HG03280 (cell line): ENCODE measurements at regions not wholly inside any gene's neighbourhood (a gene's known extent, or its start where the extent isn't known, plus 50 kb on each side); places are given as distances from the start of the nearest gene placed in this dataset.
"Not testable (repeated sequence)": the region's sequence is repeated elsewhere in the genome, so short reads cannot be mapped to it uniquely, and the experiment has no call there.

ENCODE experiments used
- ATAC-seq: cut with Tn5 transposase; IDR thresholded peaks from one replicate; pipeline ENCODE4 v1.9.1; 2021; ENCODE audit warnings: mild to moderate bottlenecking, moderate library complexity; ENCODE audit not compliant: unreplicated experiment

DNA sequence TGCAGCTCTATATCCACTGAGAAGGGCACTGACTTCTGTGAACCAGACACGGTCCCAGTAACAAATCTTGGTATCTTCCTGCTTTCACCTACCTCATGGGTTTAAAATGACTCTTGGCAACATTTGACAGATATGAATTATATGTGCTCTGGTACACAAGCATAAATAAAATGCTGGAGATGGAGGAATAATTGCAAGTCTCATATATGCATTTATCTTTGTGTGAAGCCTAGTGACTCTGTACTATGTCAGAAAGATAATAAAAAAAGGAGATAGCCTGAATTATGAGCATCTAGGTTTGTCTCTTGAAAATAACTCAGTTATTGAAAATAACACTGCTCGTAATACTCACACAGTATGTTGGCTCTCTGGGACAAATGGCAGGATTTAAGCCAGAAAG is 167.1 kb upstream of the CRBN start:
- ATAC-seq, result no peak

DNA sequence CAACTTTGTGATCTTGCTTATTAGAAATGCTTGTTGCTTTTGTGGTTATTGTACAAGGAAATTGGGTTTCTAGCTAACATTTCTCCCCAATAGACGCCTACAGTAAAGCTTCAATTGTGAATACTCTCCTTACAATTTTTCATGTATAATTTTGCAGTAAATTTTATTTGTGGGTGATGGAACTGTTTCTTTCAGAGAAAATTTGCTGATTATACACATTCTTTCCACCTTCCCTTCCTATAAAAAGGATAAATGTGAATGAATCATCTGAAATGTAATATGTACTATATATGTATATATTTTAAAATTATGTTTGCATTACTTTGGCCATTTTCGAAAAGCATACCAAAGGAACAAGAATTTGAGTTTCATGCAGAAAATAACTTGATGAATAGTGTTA is 162.7 kb upstream of the CRBN start:
- ATAC-seq, result no peak

DNA sequence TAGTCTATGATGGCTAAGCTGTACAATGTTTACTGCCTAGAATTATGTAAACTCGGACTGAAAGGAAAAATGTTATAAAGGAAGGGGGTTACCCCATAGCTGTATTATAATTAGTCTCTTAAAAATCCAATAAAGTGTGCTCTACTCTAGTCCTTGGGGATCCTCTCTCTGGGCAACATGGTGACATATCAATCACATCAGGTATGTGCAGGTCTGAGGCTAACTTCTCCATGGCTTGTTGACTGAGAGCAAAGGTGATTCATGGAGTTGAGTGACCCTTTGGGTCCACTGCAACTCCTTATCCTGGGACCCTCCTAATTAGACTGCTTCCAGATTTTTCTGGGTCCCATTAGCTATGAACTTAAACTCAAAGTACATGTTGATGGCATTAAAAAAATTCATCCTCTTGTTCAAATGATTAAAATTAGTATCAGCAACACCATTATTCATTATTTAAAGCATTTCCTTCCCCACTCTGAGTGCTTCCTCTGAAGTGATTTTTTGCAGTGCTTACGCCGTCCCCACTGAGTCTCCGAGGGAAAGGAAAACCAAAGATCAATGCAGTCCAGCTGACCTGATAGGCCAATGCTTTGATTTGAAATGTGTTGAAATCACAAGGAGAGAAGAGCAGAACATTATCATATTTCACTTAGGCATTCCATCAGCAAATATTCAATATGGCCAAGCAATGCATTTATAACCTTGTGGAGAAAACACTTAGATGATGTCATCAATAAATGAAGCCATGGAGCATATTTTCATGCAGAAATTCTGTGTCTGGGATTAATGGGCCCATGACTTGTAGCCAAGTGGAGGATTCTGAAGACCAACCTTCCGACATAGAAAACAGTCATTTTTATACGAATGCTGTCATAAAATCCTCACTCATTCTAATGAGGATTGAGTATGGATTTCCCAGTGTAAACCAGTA is 161.7 kb upstream of the CRBN start:
- no peak for ATAC-seq

DNA sequence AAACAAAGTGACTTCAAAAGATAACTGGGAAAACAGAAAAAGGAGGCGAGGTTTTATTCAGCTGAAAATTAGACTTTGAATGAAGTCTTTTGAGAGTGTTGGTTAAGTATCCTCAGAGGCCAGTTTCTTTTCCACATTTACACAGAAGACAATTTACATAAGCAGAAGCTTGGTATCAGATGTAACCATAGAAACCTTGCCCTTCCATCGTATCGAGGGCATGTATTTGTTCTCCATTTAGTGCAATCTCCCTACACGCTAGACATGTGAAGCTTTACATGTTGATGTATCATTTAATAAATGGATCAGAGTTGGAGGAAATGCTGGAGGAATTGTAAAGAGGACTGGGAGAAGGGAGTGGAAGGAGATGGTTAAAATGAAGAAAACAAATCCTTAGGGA is 161.0 kb upstream of the CRBN start:
- ATAC-seq, result no peak

DNA sequence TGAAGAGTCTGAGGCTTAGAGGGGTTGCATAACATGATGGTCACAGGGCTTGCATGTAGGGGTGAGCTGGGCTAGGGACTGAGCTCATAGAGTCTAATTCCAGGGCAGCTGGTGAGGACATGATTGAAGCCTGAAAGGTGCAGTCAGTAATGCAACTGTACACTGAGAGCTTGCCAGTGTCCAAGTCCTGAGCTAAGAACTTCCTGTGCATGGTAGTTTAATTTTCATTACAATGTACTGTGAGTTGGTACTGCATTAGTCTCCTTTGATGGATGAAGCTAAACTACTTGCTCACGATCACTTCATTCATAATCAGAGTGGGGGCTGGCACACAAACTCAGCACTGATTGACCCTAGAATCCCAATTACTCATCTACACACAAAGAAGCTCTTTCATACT is 156.4 kb upstream of the CRBN start:
- ATAC-seq, result no peak

DNA sequence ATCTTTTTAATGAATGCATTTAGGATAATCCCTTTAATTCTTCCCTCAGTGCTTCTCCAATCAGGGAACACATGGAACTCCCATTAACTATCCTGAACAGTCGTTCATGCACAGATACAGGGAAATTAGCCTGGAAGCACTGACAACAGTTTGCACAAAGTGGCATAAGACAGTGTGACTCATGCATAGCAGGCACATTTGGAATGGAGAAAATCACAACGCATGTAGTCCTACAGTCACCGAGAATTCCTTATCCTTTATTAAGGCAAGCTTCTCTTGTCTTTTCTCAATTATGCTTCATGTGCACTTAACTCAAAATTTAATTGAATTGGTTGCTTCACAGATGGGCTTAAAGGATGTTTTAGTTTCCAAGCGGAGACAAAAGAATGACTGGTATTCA is 155.0 kb upstream of the CRBN start:
- ATAC-seq, result no peak

DNA sequence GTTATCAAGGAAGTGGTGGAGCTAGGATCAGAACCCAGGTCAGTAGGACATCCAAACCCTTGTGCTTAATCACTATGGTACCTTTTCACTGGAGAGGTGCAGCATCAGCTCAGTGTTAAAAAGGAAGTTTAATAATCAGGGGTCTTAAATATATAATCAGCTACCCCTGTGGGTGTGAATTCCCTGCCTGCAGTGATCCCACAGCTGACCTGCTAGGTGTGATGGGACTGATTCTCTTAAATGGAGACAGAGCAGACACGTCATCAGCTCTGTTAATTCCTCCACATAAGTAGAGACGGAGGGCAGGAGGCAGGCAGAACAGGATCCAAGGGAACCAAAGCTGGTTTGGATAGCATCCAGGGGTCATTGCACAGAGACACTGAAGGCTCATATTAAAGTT is 154.1 kb upstream of the CRBN start:
- ATAC-seq, result no peak

DNA sequence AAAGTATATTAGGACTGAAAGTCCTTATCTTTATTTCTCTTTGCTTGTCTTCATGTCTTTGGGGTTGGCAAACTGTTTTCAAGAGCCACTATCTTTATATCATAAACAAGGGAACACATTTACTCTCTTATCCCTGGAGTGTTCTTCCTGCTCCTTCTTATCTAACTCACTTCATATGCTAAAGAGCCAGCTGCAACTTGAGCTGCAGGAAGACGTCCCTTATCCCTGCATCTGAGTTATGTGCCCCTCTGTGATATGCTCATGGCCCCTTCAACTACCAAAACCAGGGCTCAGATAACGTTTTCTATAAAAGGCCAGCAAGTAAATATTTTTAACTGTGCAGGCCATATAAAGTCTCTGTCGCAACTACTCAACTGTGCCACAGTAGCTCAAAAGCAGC is 137.0 kb upstream of the CRBN start:
- ATAC-seq, result no peak

DNA sequence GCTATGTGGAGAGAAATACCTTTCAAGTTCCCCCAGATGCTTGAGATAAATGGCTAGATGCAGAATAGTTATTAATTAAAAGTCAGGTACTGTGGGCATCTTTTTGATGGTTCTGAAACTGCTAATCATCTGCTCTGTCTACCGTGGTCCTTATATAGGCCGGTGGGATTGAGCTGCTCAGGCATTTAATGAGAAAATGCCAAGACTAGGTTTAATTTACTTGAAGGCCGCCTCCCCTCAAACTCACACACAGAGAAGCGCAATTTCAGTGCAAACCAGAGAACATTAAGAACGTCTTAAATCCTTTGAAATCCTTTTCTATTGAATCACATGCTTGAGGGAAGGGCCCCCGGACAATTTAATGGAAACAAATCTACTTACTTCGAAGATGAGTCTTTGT is 136.4 kb upstream of the CRBN start:
- no peak for ATAC-seq

DNA sequence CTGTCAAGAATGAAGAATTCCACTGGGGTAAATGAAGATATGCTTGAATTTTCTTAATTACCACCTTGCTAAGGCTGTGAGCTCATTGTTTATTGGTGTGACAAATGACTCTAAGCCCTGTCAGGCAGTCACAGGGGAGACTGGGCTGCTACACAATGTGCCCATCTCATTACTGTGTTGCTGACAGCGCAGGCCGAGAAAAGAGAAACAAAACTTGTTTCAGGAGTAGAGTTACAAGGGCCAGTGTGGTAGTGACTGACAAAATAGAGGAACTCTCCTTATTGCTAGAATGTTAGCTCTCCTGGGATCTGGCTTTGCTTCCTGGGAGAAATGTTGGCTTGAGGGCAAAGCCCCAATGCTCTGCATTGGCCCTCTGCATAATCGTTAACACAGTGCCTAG is 130.4 kb upstream of the CRBN start:
- no peak for ATAC-seq

DNA sequence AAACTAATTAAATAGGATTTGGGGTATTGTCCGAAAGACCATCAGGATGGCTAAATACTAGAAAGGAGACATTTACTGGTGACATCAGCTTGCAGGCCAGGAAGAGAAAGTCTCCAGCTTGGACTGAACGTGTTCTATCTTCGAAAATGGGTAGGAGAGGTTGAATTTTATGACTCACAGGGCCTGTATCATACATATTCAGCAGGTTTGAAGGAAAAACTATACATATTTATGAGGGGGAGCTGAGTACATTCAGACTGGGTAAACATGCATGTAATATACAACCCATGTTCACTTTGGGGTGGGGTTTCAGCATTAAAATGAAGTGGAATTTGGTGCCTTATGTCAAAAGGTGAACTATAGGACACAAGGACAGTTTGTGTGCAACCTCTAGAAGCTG is 129.3 kb upstream of the CRBN start:
- ATAC-seq, result no peak

DNA sequence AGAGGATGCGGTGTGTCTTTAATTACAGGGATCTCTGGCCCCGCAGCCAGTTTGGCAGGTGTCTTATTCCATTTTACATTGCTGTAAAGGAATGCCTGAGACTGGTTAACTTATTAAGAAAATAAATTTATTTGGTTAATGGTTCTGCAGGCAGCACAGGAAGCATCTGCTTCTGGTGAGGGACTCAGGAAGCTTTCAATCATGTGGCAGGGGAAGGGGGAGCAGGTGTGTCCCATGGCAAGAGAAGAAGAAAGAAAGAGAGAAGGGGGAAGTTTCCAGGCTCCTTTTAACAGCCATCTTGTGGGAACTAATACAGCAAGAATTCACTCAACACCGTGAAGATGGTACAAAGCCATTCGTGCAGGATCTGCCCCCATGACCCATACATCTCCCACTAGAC is 128.0 kb upstream of the CRBN start:
- no peak for ATAC-seq

DNA sequence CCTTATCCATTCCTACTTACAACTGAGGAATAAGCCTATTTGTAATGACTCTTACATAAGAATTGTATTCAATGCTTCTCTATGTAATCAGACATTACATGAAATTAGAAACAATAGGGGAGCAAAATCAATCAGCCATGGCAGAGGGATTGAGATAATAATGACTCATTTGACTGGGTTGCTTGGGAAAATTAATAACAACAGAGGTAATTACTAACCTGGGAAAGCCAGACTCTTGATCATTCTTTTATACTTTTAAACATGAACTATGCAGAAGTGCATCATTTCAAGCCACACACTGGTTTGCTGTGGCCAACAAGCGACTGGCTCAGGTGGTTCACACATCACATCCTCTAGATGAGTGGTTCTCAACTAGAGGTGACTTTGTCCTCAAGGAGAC is 126.3 kb upstream of the CRBN start:
- no peak for ATAC-seq

DNA sequence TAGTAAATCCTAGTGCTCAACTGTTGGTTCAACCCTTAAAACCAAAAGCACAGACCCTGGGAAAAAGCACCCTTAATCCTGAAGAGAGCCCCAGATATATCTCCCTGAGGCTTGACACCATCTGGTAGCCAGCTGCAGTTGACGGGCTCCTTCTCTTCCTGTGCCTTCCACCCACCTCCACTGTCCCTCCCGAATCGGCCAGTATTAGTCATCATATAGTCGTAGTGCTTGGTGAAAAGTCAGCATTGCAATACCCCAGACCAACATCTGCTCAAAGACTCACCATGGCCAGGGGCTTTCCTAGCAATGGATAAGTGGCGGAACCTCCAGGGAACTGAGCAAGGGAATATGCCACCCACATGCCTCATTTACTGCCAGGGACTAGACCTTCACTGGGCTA is 125.6 kb upstream of the CRBN start:
- ATAC-seq, result no peak

DNA sequence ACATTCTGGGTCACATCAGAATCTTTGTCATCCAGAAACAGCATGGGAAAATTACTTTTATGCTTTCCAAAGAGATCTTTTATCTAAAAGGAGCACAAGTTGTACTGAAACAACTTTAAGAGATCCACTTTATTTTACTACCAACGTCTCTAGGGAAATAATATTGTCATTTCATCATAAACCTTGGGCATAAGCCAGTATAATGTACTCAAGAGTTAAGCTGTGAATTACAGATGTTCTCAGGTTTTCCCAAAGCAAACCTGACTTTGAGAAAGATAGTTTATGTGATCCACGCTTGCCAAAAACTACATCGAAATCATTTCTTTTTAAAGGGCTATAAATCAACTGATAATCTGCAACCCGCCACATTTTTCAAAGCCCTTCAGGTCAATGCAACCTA is 124.1 kb upstream of the CRBN start:
- no peak for ATAC-seq

DNA sequence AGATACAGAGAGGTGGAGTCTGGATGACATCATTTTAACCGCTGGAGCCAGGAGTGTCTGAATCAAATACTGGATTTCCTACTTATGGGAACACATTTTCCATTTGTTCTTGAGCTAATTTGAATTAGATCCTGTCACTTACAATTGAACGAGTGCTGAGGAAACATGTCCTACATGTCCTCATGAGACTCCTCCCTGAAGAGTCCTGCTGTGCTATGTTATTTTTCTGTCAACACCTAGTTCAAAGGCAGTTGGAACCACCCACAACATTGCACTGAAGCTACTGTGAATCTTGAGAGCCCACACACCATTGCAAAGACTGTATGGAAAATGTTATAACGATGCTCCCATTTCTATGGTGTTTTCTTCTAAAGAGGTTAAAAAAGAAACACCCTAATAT is 123.5 kb upstream of the CRBN start:
- no peak for ATAC-seq

DNA sequence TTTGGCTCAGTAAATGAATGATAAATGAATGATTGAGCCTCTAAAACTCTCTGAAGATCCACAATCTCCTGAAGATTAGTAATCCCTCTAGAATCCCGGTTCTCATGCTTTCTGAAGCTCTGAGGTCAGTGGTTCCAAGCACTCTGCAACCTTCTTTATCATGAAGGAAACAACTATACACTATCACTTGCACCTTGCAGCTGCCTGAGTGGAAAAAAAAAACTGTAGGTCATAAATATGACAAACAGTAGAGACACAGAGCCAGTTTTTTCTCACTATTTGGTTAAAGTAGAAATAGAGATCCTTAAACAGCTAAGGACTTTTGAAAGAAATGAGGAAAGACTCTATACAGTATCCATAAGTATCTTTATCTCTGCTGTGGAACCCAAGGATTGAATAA is 122.0 kb upstream of the CRBN start:
- ATAC-seq, result no peak

DNA sequence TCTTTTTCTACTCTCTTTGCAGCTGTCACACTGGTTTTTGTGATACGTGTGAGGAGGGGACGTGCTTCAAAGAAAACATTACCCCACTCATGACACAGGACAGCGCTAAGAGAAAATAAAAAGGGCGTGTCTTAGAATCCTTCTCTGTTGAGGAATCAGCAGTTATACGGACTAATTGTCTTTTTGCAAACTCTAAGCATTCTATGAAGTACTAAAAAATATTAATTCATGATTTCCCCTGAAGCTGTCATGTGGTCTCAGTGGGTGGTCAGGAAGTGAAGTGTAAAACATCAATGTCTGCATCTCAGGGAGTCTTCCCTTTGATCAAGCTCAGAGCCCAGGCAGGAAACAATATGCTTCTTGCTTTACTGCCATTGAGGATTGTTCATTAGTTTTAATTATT is 117.5 kb upstream of the CRBN start:
- ATAC-seq, result no peak

DNA sequence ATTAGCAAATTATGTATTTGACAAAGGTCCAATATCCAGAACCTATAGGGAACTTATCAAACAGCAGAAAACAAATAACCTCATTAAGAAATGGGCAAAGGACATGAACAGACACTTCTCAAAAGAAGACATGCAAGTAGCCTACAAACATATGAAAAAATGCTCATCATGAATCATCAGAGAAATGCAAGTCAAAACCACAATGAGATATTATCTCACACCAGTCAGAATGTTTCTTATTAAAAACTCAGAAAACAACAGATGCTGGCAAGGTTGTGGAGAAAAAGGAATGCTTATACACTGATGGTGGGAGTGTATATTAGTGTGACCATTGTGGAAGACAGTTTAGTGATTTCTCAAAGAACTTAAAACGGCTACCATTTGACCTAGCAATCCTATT is 116.1 kb upstream of the CRBN start:
- no peak for ATAC-seq

DNA sequence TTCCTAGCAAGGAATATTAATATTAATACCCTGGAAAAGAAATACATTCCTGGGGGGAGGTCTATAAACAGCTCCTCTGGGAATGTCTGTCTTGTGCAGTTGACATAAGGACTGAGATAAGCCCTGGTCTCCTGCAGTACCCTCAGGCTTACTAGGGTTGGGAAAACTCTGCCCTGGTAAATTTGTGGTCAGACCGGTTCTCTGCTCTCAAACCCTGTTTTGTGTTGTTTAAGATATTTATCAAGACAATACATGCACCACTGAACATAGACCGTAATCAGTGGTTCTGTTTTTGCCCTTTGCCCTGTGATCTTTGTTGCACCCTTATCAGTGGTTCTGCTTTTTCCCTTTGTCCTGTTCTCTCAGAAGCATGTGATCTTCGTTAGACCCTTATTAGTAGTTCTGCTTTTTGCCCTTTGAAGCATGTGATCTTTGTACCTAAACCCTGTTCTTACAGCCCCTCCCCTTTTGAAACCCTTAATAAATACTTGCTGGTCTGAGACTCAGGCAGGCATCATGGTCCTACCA is 112.3 kb upstream of the CRBN start:
- ATAC-seq, result not testable (repeated sequence)

DNA sequence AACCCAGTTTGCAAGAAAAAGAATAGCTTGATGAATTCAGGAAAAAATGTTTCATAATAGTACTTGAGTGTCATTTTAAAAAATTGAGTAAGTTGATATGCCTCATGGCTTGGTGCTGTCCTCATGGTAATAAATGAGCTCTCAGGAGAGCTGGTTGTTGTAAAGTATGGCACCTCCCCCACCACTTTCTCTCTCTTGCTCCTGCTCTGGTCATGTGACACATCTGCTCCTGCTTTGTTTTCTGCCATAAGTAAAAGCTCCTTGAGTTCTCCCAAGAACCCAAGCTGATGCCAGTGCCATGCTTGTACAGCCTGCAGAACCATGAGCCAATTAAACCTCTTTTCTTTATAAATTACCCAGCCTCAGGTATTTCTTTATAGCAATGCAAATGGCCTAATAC is 108.8 kb upstream of the CRBN start:
- ATAC-seq, result no peak

DNA sequence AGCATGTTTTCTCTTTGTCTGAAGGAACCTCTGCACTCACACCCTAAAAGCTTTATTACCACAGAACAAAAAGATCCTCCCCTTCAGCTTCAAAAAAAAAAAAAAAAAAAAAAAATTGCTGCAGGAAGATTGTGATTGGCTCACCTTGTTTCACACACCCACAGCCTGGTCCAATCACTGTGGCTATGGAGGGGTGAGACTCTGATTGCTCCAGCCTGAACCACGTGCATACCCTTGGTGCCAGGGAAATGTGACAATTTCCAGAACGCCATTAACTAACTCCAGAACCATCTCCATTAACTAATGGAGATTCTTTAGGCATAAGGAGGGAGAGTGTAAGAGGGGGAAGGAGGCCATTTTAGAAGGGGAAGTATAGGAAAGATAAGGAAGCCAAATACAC is 106.5 kb upstream of the CRBN start:
- no peak for ATAC-seq

DNA sequence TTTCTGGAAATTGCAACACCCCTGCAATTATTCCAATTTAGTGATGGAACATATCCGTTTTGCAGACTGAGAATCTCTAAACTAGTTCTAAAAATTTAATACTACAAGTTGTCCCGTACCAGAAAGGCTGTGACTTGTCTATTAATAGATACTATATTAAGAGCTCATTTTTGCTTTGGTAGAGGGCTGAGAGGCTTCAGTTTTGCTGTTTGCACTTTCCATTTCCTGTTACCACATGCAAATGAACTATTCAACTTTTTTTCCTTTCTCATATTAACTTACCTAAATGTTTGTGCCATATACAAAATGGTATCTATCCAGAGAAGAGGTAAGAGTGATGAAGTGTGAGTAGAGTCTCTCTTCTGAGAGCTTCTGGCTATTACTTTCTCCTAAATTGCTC is 101.5 kb upstream of the CRBN start:
- ATAC-seq, result peak; percentile 63
